ENCODE measurements at regions not wholly inside any gene's neighbourhood (a gene's known extent, or its start where the extent isn't known, plus 50 kb on each side); places are given as distances from the start of the nearest gene placed in this dataset.

- TF ChIP-seq CTCF (IDR thresholded peaks at IDR 0.05; ENCODE audit: insufficient read depth, low read depth, low read length) (no peak), EZH2 (IDR thresholded peaks at IDR 0.05; ENCODE audit: insufficient read depth, low read length) (no peak)
Observed at GRCh38 chr5:38048400-38048799, 208.6 kb upstream of the GDNF start.
